B cell (primary cell): ENCODE measurements at regions not wholly inside any gene's neighbourhood (a gene's known extent, or its start where the extent isn't known, plus 50 kb on each side); places are given as distances from the start of the nearest gene placed in this dataset.

ENCODE experiments used
- CTCF ChIP-seq: fragments of 200-600 bp; IDR thresholded peaks from one replicate; pipeline ENCODE4 v1.8.0; 2022; ENCODE audit warnings: antibody characterized with exemption, mild to moderate bottlenecking
- EZH2 ChIP-seq: IDR thresholded peaks from 2 replicates; pipeline ENCODE4 v1.6.1; 2012; ENCODE audit warnings: borderline replicate concordance, low read depth, mild to moderate bottlenecking, moderate library complexity, low read length; ENCODE audit not compliant: insufficient read depth, poor library complexity, severe bottlenecking

- TF ChIP-seq EZH2, result no peak
- TF ChIP-seq CTCF, result no peak
These were observed 420.1 kb upstream of the ZNF804A start for GRCh38 chr2:184178229-184178628.
